GM12878 (cell line): ENCODE measurements at regions not wholly inside any gene's neighbourhood (a gene's known extent, or its start where the extent isn't known, plus 50 kb on each side); places are given as distances from the start of the nearest gene placed in this dataset.

Experiments used
- ATAC-seq: fragments of 200-7000 bp; cut with Tn5 transposase; 3 replicates; pipeline ENCODE4 v1.9.1; 2020; ENCODE audit warnings: mild to moderate bottlenecking, moderate library complexity
- BruUV-seq: library from RNA; stranded (reverse); fragments of 400-500 nt; replicated peaks from 2 replicates; lab custom pipeline; 2021; lab: Mats Ljungman, UMichigan
- CTCF ChIA-PET: fragments of 300-600 bp; sonication (Branson Sonifier 250); formaldehyde crosslinking; extraction: SDS; loops from one replicate; lab custom pipeline; 2021; ENCODE audit warnings: inconsistent platforms; lab: Yijun Ruan, JAX
- POLR2A ChIA-PET: fragments of 350-600 bp; formaldehyde crosslinking; extraction: SDS; loops from one replicate; lab custom pipeline; 2021; ENCODE audit warnings: inconsistent platforms; lab: Charles Lee
- RAD21 ChIA-PET: fragments of 300-600 bp; sonication (Branson Sonifier 250); formaldehyde crosslinking; loops from one replicate; lab custom pipeline; 2023; ENCODE audit warnings: antibody characterized with exemption; ENCODE audit not compliant: unreplicated experiment; lab: Charles Lee
- SMC1A ChIA-PET: fragments of 300-600 bp; sonication (Branson Sonifier 250); formaldehyde crosslinking; loops from one replicate; lab custom pipeline; 2023; ENCODE audit not compliant: unreplicated experiment, uncharacterized antibody; lab: Charles Lee
- DNase-seq: peaks from one replicate; pipeline ENCODE4 v3.0.0-alpha.2; 2011; ENCODE audit warnings: low read depth, low spot score
- FAIRE-seq: peaks from 3 replicates; lab custom pipeline; 2011; peaks lifted over from hg19 to GRCh38; lab: Jason Lieb, UNC
- H2AFZ ChIP-seq: 2 replicates; pipeline ENCODE4 v1.6.0; 2011; ENCODE audit warnings: low read depth, low read length, control low read depth; ENCODE audit not compliant: control insufficient read depth
- H3K27ac ChIP-seq: 2 replicates; pipeline ENCODE4 v1.5.1; 2011; ENCODE audit warnings: control low read depth; ENCODE audit not compliant: control insufficient read depth, insufficient read depth
- H3K27me3 ChIP-seq, 2 experiments: replicated peaks in 1 of 2; 2 replicates each; pipeline versions ENCODE4 v1.6.0 to v1.6.1; 2011; ENCODE audit warnings: low read length in 1 of 2; ENCODE audit not compliant: control insufficient read depth in 2 of 2, insufficient read depth in 2 of 2
- H3K36me3 ChIP-seq, 2 experiments: 2 replicates each; pipeline ENCODE4 v1.5.1; 2011; ENCODE audit warnings: low read length in 1 of 2; ENCODE audit not compliant: control insufficient read depth in 2 of 2, insufficient read depth in 2 of 2
- H3K4me1 ChIP-seq: 2 replicates; pipeline ENCODE4 v1.6.1; 2011; ENCODE audit warnings: mild to moderate bottlenecking, low read length, moderate library complexity, mixed read lengths; ENCODE audit not compliant: control insufficient read depth, insufficient read depth
- H3K4me2 ChIP-seq: 2 replicates; pipeline ENCODE4 v1.6.0; 2011; ENCODE audit warnings: control low read depth; ENCODE audit not compliant: control insufficient read depth, insufficient read depth
- H3K4me3 ChIP-seq: fragments of 200-600 bp; sonication (generic); 2 replicates; pipeline ENCODE4 v1.5.1; 2016
- H3K79me2 ChIP-seq: 2 replicates; pipeline ENCODE4 v1.6.0; 2011; ENCODE audit warnings: low read length; ENCODE audit not compliant: control insufficient read depth, insufficient read depth
- H3K9ac ChIP-seq: 2 replicates; pipeline ENCODE4 v1.8.0; 2011; ENCODE audit warnings: low read length, control low read depth, mixed read lengths; ENCODE audit not compliant: control insufficient read depth, insufficient read depth
- H3K9me3 ChIP-seq: replicated peaks from 3 replicates; pipeline ENCODE4 v1.5.1; 2011; ENCODE audit warnings: mild to moderate bottlenecking, low read length; ENCODE audit not compliant: control insufficient read depth, insufficient read depth
- H4K20me1 ChIP-seq: 2 replicates; pipeline ENCODE4 v1.6.0; 2011; ENCODE audit not compliant: control insufficient read depth, insufficient read depth
- BMI1 ChIP-seq: fragments of 450-650 bp; IDR thresholded peaks from 2 replicates; pipeline ENCODE4 v1.6.1; 2016; ENCODE audit warnings: mild to moderate bottlenecking, moderate library complexity, borderline replicate concordance
- BRCA1 ChIP-seq: IDR thresholded peaks from 2 replicates; pipeline ENCODE4 v1.6.1; 2011; ENCODE audit warnings: low read depth, low read length, improper control_type of control experiment
- ETV6 ChIP-seq, 2 experiments: fragments of 450-650 bp in 1 of 2; IDR thresholded peaks in 1 of 2; conservative IDR thresholded peaks in 1 of 2; 2 replicates each; pipeline ENCODE4 v1.6.1; 2014; ENCODE audit warnings: antibody characterized with exemption in 1 of 2, borderline replicate concordance in 1 of 2, low read depth in 1 of 2, mild to moderate bottlenecking in 1 of 2, moderate library complexity in 1 of 2
- EZH2 ChIP-seq: IDR thresholded peaks from 2 replicates; pipeline ENCODE4 v1.6.1; 2012; ENCODE audit warnings: low read depth, mild to moderate bottlenecking, control low read depth, inconsistent platforms, low read length, borderline replicate concordance; ENCODE audit not compliant: control insufficient read depth
- HDAC6 ChIP-seq: fragments of 200-600 bp; sonication (generic); IDR thresholded peaks from one replicate; pipeline ENCODE4 v1.8.0; 2017; ENCODE audit warnings: antibody characterized with exemption; ENCODE audit not compliant: unreplicated experiment
- NFYB ChIP-seq: IDR thresholded peaks from 2 replicates; pipeline ENCODE4 v1.6.1; 2011; ENCODE audit warnings: low read depth, mild to moderate bottlenecking, low read length, improper control_type of control experiment, moderate library complexity; ENCODE audit not compliant: insufficient read depth
- PAX8 ChIP-seq: fragments of 450-650 bp; IDR thresholded peaks from 2 replicates; pipeline ENCODE4 v1.6.1; 2017; ENCODE audit warnings: mild to moderate bottlenecking, moderate library complexity
- RFX5 ChIP-seq: IDR thresholded peaks from 2 replicates; pipeline ENCODE4 v1.6.1; 2011; ENCODE audit warnings: low read depth, low read length, improper control_type of control experiment
- TARDBP ChIP-seq: IDR thresholded peaks from 2 replicates; pipeline ENCODE4 v1.6.1; 2016; ENCODE audit warnings: borderline replicate concordance
- ZSCAN29 ChIP-seq: fragments of 450-650 bp; IDR thresholded peaks from 2 replicates; pipeline ENCODE4 v1.6.1; 2017; ENCODE audit warnings: mild to moderate bottlenecking, moderate library complexity
- WGBS: methylation state at CpG from one replicate; pipeline ENCODE4 v1.1.6; 2016; ENCODE audit warnings: low lambda C conversion rate; ENCODE audit not compliant: insufficient replicate concordance, insufficient coverage; ENCODE audit errors: missing lambda C conversion rate; 5-methylcytosine and 5-hydroxymethylcytosine counted together
- in situ Hi-C: fragments of 300-500 bp; cut with MboI; formaldehyde crosslinking; loops from 9 replicates; pipeline ENCODE4 v1.14.3; 2018; ENCODE audit warnings: mixed read lengths
- intact Hi-C: fragments of 100-400 bp; cut with micrococcal nuclease; formaldehyde crosslinking; loops from one replicate; pipeline ENCODE4 v1.14.2; 2022; ENCODE audit not compliant: unreplicated experiment
- TF ChIP-seq, protein P1 (sequence below): IDR thresholded peaks from 2 replicates; pipeline ENCODE4 v1.6.1; 2011; ENCODE audit warnings: low read depth, mild to moderate bottlenecking, low read length, moderate library complexity, borderline replicate concordance; ENCODE audit errors: extremely low read depth
- TF ChIP-seq, protein P2 (sequence below): IDR thresholded peaks from 2 replicates; pipeline ENCODE4 v1.6.1; 2012; ENCODE audit warnings: low read depth, low read length, improper control_type of control experiment

DNA sequence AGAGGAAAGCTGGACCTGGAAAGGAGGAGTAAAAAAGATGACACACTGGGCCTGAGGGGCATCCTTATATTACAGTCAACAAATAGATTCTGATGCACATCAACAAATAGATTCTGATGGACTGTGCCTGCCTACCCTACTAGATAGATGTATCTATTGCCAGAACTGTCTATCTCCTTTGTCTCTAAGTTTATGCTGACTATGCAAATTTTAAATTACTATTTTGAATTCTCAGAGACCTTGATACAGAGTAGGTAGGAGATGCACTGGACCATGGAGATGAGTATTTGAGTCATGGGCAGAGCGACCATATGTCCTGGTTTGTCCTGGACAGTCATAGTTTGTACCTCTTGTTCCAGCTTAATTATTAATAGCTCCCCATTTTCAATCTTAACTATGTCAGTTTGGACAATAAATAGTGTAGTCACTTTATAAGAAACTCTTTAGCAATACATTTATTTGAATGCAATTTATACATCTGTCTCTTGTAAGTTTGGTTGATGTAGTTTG, 247.9 kb upstream of the PPP1R2C start:
- H3K4me1 ChIP-seq, result no peaks in the 10 kb centered on the region
- no peak overlapping the region for H2AFZ ChIP-seq
- ATAC-seq (no peak), FAIRE-seq (no peak), DNase-seq (no peak)
- no peaks in the 10 kb centered on the region; the same call in 2 of the 3 replicates for H3K9me3 ChIP-seq
- WGBS, result 45% methylated on average over 1 of the region's 1 CpG
- no peak overlapping the region for H3K27ac ChIP-seq
- POLR2A ChIA-PET, result no interaction called here
- no peaks in the 10 kb centered on the region for H3K36me3 ChIP-seq
- H3K4me3 ChIP-seq, result no peak overlapping the region
- no TSS peak for BruUV-seq
- no peaks in the 10 kb centered on the region for H4K20me1 ChIP-seq
- H3K79me2 ChIP-seq, result no peaks in the 10 kb centered on the region
- TF ChIP-seq ETV6 (conservative IDR thresholded peaks at IDR 0.05 in 1 of 2, IDR thresholded peaks at IDR 0.05 in 1 of 2; ENCODE audit: borderline replicate concordance in 1 of 2, low read depth in 1 of 2), result no peak
- TF ChIP-seq TARDBP, result no peak
- no peak for TF ChIP-seq PAX8
- TF ChIP-seq ZSCAN29, result no peak
- no peak for TF ChIP-seq HDAC6
- RAD21 ChIA-PET, result no interaction called here
- CTCF ChIA-PET, result no interaction called here
- H3K27me3 ChIP-seq, result no peaks in the 10 kb centered on the region
- no peak overlapping the region for H3K4me2 ChIP-seq
- SMC1A ChIA-PET, result interaction anchor here (1.1 kb wide), 1 partner anchor 11 kb away, joined by 3 read pairs; no protein-coding TSS in a partner anchor
- intact Hi-C loops, result no loop called here
- H3K9ac ChIP-seq, result no peak overlapping the region
- in situ Hi-C loops, result no loop called here

DNA sequence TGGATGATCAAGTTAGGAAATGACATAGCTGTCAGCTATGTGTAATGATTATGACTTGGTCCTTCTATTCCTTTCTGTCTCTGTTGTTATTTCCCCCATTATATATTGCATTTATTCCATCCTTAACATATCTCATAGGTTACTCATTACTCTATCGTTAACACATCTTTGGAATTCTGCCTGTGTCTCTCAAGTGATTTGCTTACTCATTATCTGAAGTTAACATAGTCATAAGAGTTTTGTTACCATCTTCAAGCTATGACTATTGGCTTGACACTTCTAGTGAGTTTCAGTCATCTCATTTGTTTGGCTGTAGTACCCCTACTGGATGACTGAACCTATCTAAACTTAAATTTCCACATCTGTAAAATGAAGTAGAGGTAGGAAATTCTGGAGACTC, 286.1 kb upstream of the PPP1R2C start:
- ChIA-PET CTCF (no interaction called here), RAD21 (no interaction called here), SMC1A (no interaction called here), POLR2A (no interaction called here)
- Histone ChIP-seq H3K27ac (no peak overlapping the region), H3K36me3 (no peaks in the 10 kb centered on the region), H4K20me1 (no peaks in the 10 kb centered on the region), H3K27me3 (no peaks in the 10 kb centered on the region), H3K4me2 (no peak overlapping the region), H3K4me1 (no peaks in the 10 kb centered on the region), H3K4me3 (no peak overlapping the region), H3K9me3 (no peaks in the 10 kb centered on the region), H2AFZ (no peak overlapping the region), H3K79me2 (no peaks in the 10 kb centered on the region), H3K9ac (no peak overlapping the region)
- BruUV-seq, result no TSS peak
- TF ChIP-seq RFX5 (no peak), BMI1 (no peak), NFYB (no peak), BRCA1 (no peak), EZH2 (no peak)
- TF ChIP-seq, protein P1, sequence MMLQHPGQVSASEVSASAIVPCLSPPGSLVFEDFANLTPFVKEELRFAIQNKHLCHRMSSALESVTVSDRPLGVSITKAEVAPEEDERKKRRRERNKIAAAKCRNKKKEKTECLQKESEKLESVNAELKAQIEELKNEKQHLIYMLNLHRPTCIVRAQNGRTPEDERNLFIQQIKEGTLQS, result no peak
- TF ChIP-seq, protein P2, sequence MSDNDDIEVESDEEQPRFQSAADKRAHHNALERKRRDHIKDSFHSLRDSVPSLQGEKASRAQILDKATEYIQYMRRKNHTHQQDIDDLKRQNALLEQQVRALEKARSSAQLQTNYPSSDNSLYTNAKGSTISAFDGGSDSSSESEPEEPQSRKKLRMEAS, result no peak
- ATAC-seq (no peak), FAIRE-seq (no peak), DNase-seq (no peak)
- WGBS, result 0% methylated on average over 1 of the region's 1 CpG
- in situ Hi-C loops, result no loop called here
- intact Hi-C loops, result no loop called here
